HUDEP-2 (cell line): ENCODE measurements at regions not wholly inside any gene's neighbourhood (a gene's known extent, or its start where the extent isn't known, plus 50 kb on each side); places are given as distances from the start of the nearest gene placed in this dataset.
"Not testable (repeated sequence)": the region's sequence is repeated elsewhere in the genome, so short reads cannot be mapped to it uniquely, and the experiment has no call there.

Source experiments
- DNase-seq, 76 experiments: peaks; one replicate each; lab custom pipeline; 2025; ENCODE audit not compliant: unreplicated experiment in 76 of 76; lab: John Stamatoyannopoulos, UW

GRCh38 chr9:61523897-61524620 is 334.2 kb downstream of the SPATA31A7 start:
- DNase-seq, result not testable (repeated sequence)

DNA sequence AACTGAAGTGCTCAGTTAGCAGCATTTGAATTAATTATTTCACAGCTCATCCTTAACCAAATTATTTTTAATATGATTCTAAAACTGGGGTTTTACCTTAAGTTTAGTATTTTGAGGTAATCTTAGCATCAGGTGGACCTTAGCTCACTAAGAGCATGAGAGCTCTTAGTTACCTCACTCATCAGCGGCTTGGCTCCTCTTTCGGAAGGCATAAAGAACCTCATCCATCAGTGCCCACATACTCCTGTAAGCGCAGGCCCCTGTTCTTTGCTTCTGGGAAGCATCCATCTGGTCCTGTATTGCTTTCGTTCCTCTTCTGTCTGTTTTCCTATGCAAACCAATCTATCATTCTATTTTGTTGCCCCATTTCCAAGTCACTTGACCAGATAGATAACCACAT is 335.8 kb downstream of the SPATA31A7 start:
- not testable (repeated sequence) for DNase-seq

DNA sequence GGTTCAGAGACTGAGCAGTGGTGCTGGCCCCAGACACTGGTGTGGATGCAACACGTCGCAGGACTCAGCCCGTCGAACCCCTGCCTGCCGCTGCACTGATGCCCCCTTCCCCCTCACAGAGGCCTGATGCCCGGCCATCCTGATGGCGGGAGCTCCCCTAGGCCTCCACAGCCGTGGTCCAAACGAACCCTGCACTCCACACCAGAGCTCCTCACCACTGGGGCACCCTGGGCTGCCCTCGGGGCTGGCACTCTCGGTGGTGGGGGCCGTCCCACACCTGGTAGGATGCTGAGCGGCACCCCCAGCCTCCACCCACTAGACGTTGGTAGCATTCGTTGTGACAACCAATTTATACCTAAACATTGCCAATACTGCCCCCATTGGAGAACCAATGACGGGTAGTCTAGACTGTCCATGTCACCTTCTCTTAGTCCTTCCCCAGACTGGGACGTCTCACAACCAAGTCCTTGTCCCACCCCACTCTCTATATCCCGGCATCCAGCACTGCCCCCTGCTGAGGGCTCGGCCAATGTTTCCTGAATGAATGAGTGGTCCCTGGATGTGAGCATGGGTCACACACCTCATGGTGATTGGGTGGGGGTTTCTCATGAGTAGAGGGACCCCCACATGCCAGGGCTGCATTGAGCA is 360.4 kb downstream of the SPATA31A7 start:
- DNase-seq, result not testable (repeated sequence)

DNA sequence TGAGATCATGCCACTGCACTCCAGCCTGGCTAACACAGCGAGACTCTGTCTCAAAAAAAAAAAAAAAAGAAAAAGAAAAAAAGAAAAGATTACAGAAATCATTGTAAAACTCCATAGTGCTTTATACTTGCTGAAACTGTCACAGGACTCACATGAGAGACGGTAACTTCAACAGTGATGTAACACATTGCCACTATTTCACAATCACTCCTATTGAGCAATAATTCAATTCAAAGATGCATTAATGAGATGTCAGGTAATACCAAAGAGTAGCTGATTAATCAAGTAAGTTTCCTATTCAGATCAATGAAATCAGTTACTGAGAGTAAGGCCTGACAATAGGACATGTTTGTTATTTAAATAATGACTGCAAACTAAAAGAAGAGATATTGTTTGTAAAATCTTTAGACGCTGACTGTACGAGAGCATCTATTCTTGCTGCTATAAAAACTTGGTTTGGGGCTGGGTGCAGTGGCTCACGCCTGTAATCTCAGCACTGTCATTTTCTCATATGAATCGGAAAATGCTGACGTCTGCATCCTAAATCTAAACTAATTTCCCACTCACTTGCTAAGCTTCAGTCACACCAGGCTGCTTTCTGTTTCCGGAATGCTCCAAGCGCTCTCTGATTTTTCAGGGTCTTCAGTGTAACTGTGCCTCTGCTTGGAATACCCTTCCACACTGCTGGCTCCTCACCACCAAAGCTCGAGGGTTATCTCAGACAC is 381.7 kb downstream of the SPATA31A7 start:
- not testable (repeated sequence) for DNase-seq

GRCh38 chr9:61572364-61572763 is 382.5 kb downstream of the SPATA31A7 start:
- not testable (repeated sequence) for DNase-seq

- DNase-seq, result peak in 2 of 76 experiments; percentile 20 to 28
These were observed 383.6 kb downstream of the SPATA31A7 start for GRCh38 chr9:61573432-61573831.
